Ovary (tissue), 3 donors: ENCODE measurements at regions not wholly inside any gene's neighbourhood (a gene's known extent, or its start where the extent isn't known, plus 50 kb on each side); places are given as distances from the start of the nearest gene placed in this dataset.

Experiments
- CTCF ChIP-seq, 3 donors: fragments of 450-650 bp in 2 of 3; fragments of 200-600 bp in 1 of 3; IDR thresholded peaks; one replicate each; pipeline versions ENCODE4 v1.5.1 to v1.8.0; 2016 to 2022; ENCODE audit warnings: antibody characterized with exemption in 3 of 3, mild to moderate bottlenecking in 1 of 3
- POLR2A ChIP-seq: fragments of 450-650 bp; IDR thresholded peaks from one replicate; pipeline ENCODE4 v1.6.1; 2017; ENCODE audit warnings: antibody characterized with exemption, mild to moderate bottlenecking, moderate library complexity
- donor health status: DM: no; HTN: no; CAD: no.

DNA sequence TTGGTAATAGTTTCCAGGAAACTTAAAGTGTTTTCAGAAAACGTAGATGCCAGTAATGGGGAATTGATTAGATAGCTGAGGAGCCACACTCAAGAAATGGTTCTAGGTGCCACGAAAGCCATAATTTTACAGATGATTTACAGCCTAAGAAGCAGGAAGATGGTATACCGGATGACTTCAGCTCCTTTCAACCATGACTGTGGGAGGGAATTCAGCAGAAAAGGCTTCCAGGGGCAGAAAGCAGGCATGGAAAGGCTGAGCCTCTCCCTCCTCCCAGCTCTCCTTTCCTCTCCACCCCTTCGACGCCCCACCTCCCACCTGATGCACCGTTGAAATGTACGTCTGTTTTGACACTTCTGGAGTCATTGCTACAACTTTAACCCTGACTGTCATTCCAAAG lies 68.6 kb upstream of the SMIM21 start:
- TF ChIP-seq CTCF (IDR thresholded peaks at IDR 0.05) (no peak), POLR2A (no peak)
